SK-N-MC (cell line): ENCODE measurements at regions not wholly inside any gene's neighbourhood (a gene's known extent, or its start where the extent isn't known, plus 50 kb on each side); places are given as distances from the start of the nearest gene placed in this dataset.

Experiments
- EZH2 ChIP-seq: fragments of 200-600 bp; sonication (generic); IDR thresholded peaks from one replicate; pipeline ENCODE4 v1.6.1; 2017; ENCODE audit warnings: antibody characterized with exemption
- POLR2AphosphoS5 ChIP-seq: IDR thresholded peaks from 2 replicates; pipeline ENCODE4 v1.6.1; 2012; ENCODE audit warnings: mild to moderate bottlenecking, low read depth, low read length, borderline replicate concordance

- TF ChIP-seq EZH2 (no peak), POLR2AphosphoS5 (no peak)
Observed at GRCh38 chr10:70952401-70952800, 64.0 kb upstream of the PCBD1 start.
